Esophagus muscularis mucosa (tissue), 4 donors: ENCODE measurements at regions not wholly inside any gene's neighbourhood (a gene's known extent, or its start where the extent isn't known, plus 50 kb on each side); places are given as distances from the start of the nearest gene placed in this dataset.

Experiments used
- DNase-seq: peaks from one replicate; pipeline ENCODE4 v3.0.0-alpha.2; 2017; ENCODE audit errors: extremely low spot score
- H3K27ac ChIP-seq, 4 donors: fragments of 200-600 bp; sonication (generic); replicated peaks in 1 of 4; 1 replicate in 3 of 4; 2 replicates in 1 of 4; pipeline ENCODE4 v1.5.1; 2016 to 2019; ENCODE audit warnings: mild to moderate bottlenecking in 1 of 4
- H3K27me3 ChIP-seq, 4 donors: fragments of 200-600 bp; sonication (generic); one replicate each; pipeline versions ENCODE4 v1.5.1 to v1.6.0; 2016 to 2019
- H3K36me3 ChIP-seq, 4 donors: fragments of 200-600 bp; sonication (generic); one replicate each; pipeline ENCODE4 v1.5.1; 2016 to 2019
- H3K4me1 ChIP-seq, 4 donors: fragments of 200-600 bp; sonication (generic); one replicate each; pipeline ENCODE4 v1.5.1; 2016 to 2019
- H3K4me3 ChIP-seq, 4 donors: fragments of 200-600 bp; sonication (generic); 1 replicate in 2 of 4; 2 replicates in 2 of 4; pipeline ENCODE4 v1.5.1; 2016 to 2019; ENCODE audit warnings: mild to moderate bottlenecking in 4 of 4, moderate library complexity in 1 of 4
- H3K9me3 ChIP-seq, 4 donors: fragments of 200-600 bp; sonication (generic); 1 replicate in 3 of 4; 2 replicates in 1 of 4; pipeline ENCODE4 v1.5.1; 2016 to 2019
- EP300 ChIP-seq: sonication (generic); formaldehyde crosslinking; IDR thresholded peaks from one replicate; pipeline ENCODE4 v1.6.1; 2017; ENCODE audit warnings: antibody characterized with exemption
- POLR2A ChIP-seq: fragments of 450-650 bp; IDR thresholded peaks from one replicate; pipeline ENCODE4 v1.6.1; 2017; ENCODE audit warnings: antibody characterized with exemption, moderate library complexity, mild to moderate bottlenecking, low read depth
- POLR2AphosphoS5 ChIP-seq, 2 donors: sonication (generic); formaldehyde crosslinking; IDR thresholded peaks; one replicate each; pipeline ENCODE4 v1.6.1; 2017; ENCODE audit warnings: antibody characterized with exemption in 2 of 2
- WGBS: methylation state at CpG from one replicate; pipeline ENCODE4 v1.1.5; 2018; 5-methylcytosine and 5-hydroxymethylcytosine counted together
- intact Hi-C: fragments of 100-400 bp; cut with DNase I; formaldehyde crosslinking; loops from one replicate; pipeline ENCODE4 v1.15.1; 2023
- TF ChIP-seq, protein P1 (sequence below), 3 experiments: fragments of 200-600 bp in 2 of 3; fragments of 450-650 bp in 1 of 3; sonication (generic) in 2 of 3; IDR thresholded peaks; one replicate each; pipeline ENCODE4 v1.5.1; 2017 to 2019; ENCODE audit warnings: antibody characterized with exemption in 3 of 3, mild to moderate bottlenecking in 2 of 3, moderate library complexity in 1 of 3

GRCh38 chr22:22068025-22068424, 85.4 kb upstream of the TOP3B start:
- WGBS, result 71% methylated on average over 2 of the region's 2 CpGs
- no peaks in the 10 kb centered on the region for H3K36me3 ChIP-seq
- H3K4me3 ChIP-seq, result no peak overlapping the region
- H3K4me1 ChIP-seq, result no peaks in the 10 kb centered on the region
- intact Hi-C loops, result no loop called here
- peaks cover 0 to 6% (median 0%) of the 10 kb centered on the region in 4 donors for H3K27me3 ChIP-seq
- DNase-seq, result peak; percentile 74
- TF ChIP-seq, protein P1, sequence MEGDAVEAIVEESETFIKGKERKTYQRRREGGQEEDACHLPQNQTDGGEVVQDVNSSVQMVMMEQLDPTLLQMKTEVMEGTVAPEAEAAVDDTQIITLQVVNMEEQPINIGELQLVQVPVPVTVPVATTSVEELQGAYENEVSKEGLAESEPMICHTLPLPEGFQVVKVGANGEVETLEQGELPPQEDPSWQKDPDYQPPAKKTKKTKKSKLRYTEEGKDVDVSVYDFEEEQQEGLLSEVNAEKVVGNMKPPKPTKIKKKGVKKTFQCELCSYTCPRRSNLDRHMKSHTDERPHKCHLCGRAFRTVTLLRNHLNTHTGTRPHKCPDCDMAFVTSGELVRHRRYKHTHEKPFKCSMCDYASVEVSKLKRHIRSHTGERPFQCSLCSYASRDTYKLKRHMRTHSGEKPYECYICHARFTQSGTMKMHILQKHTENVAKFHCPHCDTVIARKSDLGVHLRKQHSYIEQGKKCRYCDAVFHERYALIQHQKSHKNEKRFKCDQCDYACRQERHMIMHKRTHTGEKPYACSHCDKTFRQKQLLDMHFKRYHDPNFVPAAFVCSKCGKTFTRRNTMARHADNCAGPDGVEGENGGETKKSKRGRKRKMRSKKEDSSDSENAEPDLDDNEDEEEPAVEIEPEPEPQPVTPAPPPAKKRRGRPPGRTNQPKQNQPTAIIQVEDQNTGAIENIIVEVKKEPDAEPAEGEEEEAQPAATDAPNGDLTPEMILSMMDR (IDR thresholded peaks at IDR 0.05), result no peak
- no peak for TF ChIP-seq POLR2A
- no peak for TF ChIP-seq EP300
- TF ChIP-seq POLR2AphosphoS5 (IDR thresholded peaks at IDR 0.05), result no peak
- no peaks in the 10 kb centered on the region for H3K9me3 ChIP-seq
- H3K27ac ChIP-seq, result no peak overlapping the region

- no peak overlapping the region for H3K4me3 ChIP-seq
- H3K27me3 ChIP-seq, result peaks cover 0 to 6% (median 0%) of the 10 kb centered on the region in 4 donors
- peaks cover 0 to under 1% (median 0%) of the 10 kb centered on the region in 4 donors for H3K4me1 ChIP-seq
- H3K9me3 ChIP-seq, result no peaks in the 10 kb centered on the region
- intact Hi-C loops, result no loop called here
- no peak overlapping the region for H3K27ac ChIP-seq
- DNase-seq, result no peak
- WGBS, result 91% methylated on average over 3 of the region's 3 CpGs
- no peaks in the 10 kb centered on the region for H3K36me3 ChIP-seq
- TF ChIP-seq POLR2AphosphoS5 (IDR thresholded peaks at IDR 0.05) (no peak), EP300 (no peak), POLR2A (no peak)
- TF ChIP-seq, protein P1 (IDR thresholded peaks at IDR 0.05), result no peak
These were observed 84.6 kb upstream of the TOP3B start for GRCh38 chr22:22067192-22067591.

DNA sequence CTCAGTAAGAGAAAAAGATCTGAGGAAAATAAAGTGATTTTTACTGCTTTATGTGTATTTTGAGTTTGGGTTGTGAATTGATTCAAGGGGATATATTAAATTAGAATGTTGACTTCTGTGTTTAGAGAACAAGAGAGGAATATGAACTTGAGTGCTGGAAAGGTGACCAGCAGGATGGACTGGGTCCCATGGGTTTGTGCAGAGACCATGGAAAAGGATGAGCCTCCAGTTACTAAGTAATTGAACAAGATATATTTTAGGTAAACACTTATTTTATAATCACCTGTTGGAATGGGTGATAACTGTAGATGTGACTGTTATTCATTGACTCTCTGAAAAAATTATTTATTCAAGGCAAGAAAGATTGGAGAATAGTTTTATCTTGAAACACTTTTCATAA, 82.0 kb upstream of the TOP3B start:
- no peaks in the 10 kb centered on the region for H3K9me3 ChIP-seq
- H3K27ac ChIP-seq, result no peak overlapping the region
- H3K36me3 ChIP-seq, result no peaks in the 10 kb centered on the region
- intact Hi-C loops, result no loop called here
- DNase-seq, result peak; percentile 55
- TF ChIP-seq, protein P1 (IDR thresholded peaks at IDR 0.05), result no peak
- TF ChIP-seq POLR2AphosphoS5 (IDR thresholded peaks at IDR 0.05) (no peak), EP300 (no peak), POLR2A (no peak)
- no peak overlapping the region for H3K4me3 ChIP-seq
- peaks cover 0 to 12% (median 0%) of the 10 kb centered on the region in 4 donors for H3K27me3 ChIP-seq
- H3K4me1 ChIP-seq, result peaks cover 3 to 16% (median 8%) of the 10 kb centered on the region in 4 donors

GRCh38 chr22:22062306-22062793, 79.8 kb upstream of the TOP3B start:
- Histone ChIP-seq H3K4me1 (peaks cover 3 to 16% (median 8%) of the 10 kb centered on the region in 4 donors), H3K4me3 (no peak overlapping the region), H3K36me3 (no peaks in the 10 kb centered on the region), H3K9me3 (no peaks in the 10 kb centered on the region), H3K27me3 (peaks cover 0 to 29% (median 0%) of the 10 kb centered on the region in 4 donors), H3K27ac (no peak overlapping the region)
- 79% methylated on average over 2 of the region's 2 CpGs for WGBS
- DNase-seq, result no peak
- intact Hi-C loops, result no loop called here
- TF ChIP-seq POLR2A (no peak), EP300 (no peak), POLR2AphosphoS5 (IDR thresholded peaks at IDR 0.05) (no peak)
- TF ChIP-seq, protein P1 (IDR thresholded peaks at IDR 0.05), result no peak
